OCI-LY7 (cell line): ENCODE measurements at regions not wholly inside any gene's neighbourhood (a gene's known extent, or its start where the extent isn't known, plus 50 kb on each side); places are given as distances from the start of the nearest gene placed in this dataset.

Experiments used
- BruUV-seq: library from RNA; stranded (reverse); fragments of 400-500 nt; replicated peaks from 2 replicates; lab custom pipeline; 2021; lab: Mats Ljungman, UMichigan
- CTCF ChIA-PET: fragments of 300-600 bp; sonication (Branson Sonifier 250); formaldehyde crosslinking; loops from one replicate; lab custom pipeline; 2022; ENCODE audit warnings: antibody characterized with exemption; ENCODE audit not compliant: unreplicated experiment; lab: Charles Lee
- POLR2A ChIA-PET: fragments of 300-600 bp; sonication (Branson Sonifier 250); formaldehyde crosslinking; loops from one replicate; lab custom pipeline; 2022; ENCODE audit warnings: antibody characterized with exemption; lab: Charles Lee
- DNase-seq: peaks from one replicate; pipeline ENCODE4 v3.0.0-alpha.2; 2015; ENCODE audit warnings: low spot score
- H2AFZ ChIP-seq: fragments of 200-600 bp; sonication (generic), shearing (Covaris generic); 2 replicates; pipeline ENCODE4 v1.6.1; 2014; ENCODE audit warnings: mild to moderate bottlenecking, antibody characterized with exemption, low read length, moderate library complexity
- H3K27ac ChIP-seq: fragments of 200-600 bp; sonication (generic); 2 replicates; pipeline ENCODE4 v1.5.1; 2014; ENCODE audit warnings: mixed run types, low read depth, mild to moderate bottlenecking, moderate library complexity, low read length, inconsistent platforms; ENCODE audit not compliant: poor library complexity, severe bottlenecking
- H3K36me3 ChIP-seq: fragments of 200-600 bp; sonication (generic); 2 replicates; pipeline ENCODE4 v1.6.1; 2014; ENCODE audit warnings: mild to moderate bottlenecking, antibody characterized with exemption, low read length, moderate library complexity, mixed read lengths; ENCODE audit not compliant: insufficient read depth
- H3K4me1 ChIP-seq: fragments of 200-600 bp; sonication (generic); 2 replicates; pipeline ENCODE4 v1.5.1; 2014; ENCODE audit warnings: mild to moderate bottlenecking, low read length; ENCODE audit not compliant: insufficient read depth, poor library complexity, severe bottlenecking
- H3K4me2 ChIP-seq: fragments of 200-600 bp; sonication (generic); 2 replicates; pipeline ENCODE4 v1.6.1; 2014; ENCODE audit warnings: mild to moderate bottlenecking, low read length
- H3K4me3 ChIP-seq: fragments of 200-600 bp; sonication (generic); 2 replicates; pipeline ENCODE4 v1.5.1; 2014; ENCODE audit warnings: mild to moderate bottlenecking, low read depth, low read length; ENCODE audit not compliant: poor library complexity, severe bottlenecking
- H3K79me2 ChIP-seq: fragments of 200-600 bp; sonication (generic); 2 replicates; pipeline ENCODE4 v1.6.1; 2016; ENCODE audit warnings: low read depth, mild to moderate bottlenecking, low read length, moderate library complexity, mixed read lengths; ENCODE audit not compliant: insufficient read depth
- H3K9me2 ChIP-seq: fragments of 200-600 bp; sonication (generic); 2 replicates; pipeline ENCODE4 v1.6.1; 2016; ENCODE audit warnings: mild to moderate bottlenecking, low read length, mixed read lengths; ENCODE audit not compliant: insufficient read depth
- H3K9me3 ChIP-seq: fragments of 200-600 bp; sonication (generic); 2 replicates; pipeline ENCODE4 v1.6.1; 2014; ENCODE audit warnings: mild to moderate bottlenecking, mixed run types, low read length, mixed read lengths
- H4K20me1 ChIP-seq: fragments of 200-600 bp; sonication (generic); 2 replicates; pipeline ENCODE4 v1.6.1; 2014; ENCODE audit warnings: mild to moderate bottlenecking, antibody characterized with exemption, low read length, moderate library complexity, mixed read lengths; ENCODE audit not compliant: insufficient read depth
- EZH2phosphoT487 ChIP-seq: fragments of 200-600 bp; sonication (generic); IDR thresholded peaks from 2 replicates; pipeline ENCODE4 v1.6.1; 2018; ENCODE audit warnings: low read depth, borderline replicate concordance, mild to moderate bottlenecking, mixed run types, antibody characterized with exemption, low read length, moderate library complexity, mixed read lengths
- intact Hi-C: fragments of 100-400 bp; cut with micrococcal nuclease; formaldehyde crosslinking; loops from one replicate; pipeline ENCODE4 v1.10.0; 2022; ENCODE audit not compliant: unreplicated experiment
- TF ChIP-seq, protein P1 (sequence below): fragments of 200-600 bp; sonication (generic); conservative IDR thresholded peaks from 2 replicates; pipeline ENCODE4 v1.5.1; 2014; ENCODE audit warnings: mild to moderate bottlenecking, antibody characterized with exemption, low read length, moderate library complexity, mixed read lengths

DNA sequence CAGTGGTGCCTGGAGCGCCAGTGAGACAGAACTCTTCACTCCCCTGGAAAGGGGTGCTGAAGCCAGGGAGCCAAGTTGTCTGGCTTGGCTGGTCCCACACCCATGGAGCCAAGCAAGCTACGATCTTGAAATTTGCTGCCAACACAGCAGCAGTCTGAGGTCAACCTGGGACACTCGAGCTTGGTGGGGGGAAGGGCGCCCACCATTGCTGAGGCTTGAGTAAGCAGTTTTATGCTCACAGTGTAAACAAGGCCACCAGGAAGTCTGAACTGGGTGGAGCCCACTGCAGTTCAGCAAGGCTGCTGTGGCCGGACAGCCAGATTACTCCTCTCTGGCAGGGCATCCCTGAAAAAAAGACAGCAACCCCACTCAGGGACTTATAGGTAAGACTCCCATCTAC lies 149.5 kb downstream of the EDA2R start:
- H3K9me2 ChIP-seq, result no peaks in the 10 kb centered on the region
- TF ChIP-seq, protein P1, sequence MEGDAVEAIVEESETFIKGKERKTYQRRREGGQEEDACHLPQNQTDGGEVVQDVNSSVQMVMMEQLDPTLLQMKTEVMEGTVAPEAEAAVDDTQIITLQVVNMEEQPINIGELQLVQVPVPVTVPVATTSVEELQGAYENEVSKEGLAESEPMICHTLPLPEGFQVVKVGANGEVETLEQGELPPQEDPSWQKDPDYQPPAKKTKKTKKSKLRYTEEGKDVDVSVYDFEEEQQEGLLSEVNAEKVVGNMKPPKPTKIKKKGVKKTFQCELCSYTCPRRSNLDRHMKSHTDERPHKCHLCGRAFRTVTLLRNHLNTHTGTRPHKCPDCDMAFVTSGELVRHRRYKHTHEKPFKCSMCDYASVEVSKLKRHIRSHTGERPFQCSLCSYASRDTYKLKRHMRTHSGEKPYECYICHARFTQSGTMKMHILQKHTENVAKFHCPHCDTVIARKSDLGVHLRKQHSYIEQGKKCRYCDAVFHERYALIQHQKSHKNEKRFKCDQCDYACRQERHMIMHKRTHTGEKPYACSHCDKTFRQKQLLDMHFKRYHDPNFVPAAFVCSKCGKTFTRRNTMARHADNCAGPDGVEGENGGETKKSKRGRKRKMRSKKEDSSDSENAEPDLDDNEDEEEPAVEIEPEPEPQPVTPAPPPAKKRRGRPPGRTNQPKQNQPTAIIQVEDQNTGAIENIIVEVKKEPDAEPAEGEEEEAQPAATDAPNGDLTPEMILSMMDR, result no peak
- TF ChIP-seq EZH2phosphoT487, result no peak
- H3K4me2 ChIP-seq, result no peak overlapping the region
- POLR2A ChIA-PET, result no interaction called here
- H3K27ac ChIP-seq, result no peak overlapping the region
- no peaks in the 10 kb centered on the region for H3K36me3 ChIP-seq
- no peaks in the 10 kb centered on the region for H3K4me1 ChIP-seq
- no peaks in the 10 kb centered on the region for H4K20me1 ChIP-seq
- no peaks in the 10 kb centered on the region for H3K9me3 ChIP-seq
- intact Hi-C loops, result no loop called here
- DNase-seq, result no peak
- CTCF ChIA-PET, result no interaction called here
- H3K4me3 ChIP-seq, result no peak overlapping the region
- no peak overlapping the region for H2AFZ ChIP-seq
- H3K79me2 ChIP-seq, result no peaks in the 10 kb centered on the region
- BruUV-seq, result no TSS peak
